ENCODE measurements at regions not wholly inside any gene's neighbourhood (a gene's known extent, or its start where the extent isn't known, plus 50 kb on each side); places are given as distances from the start of the nearest gene placed in this dataset.

DNA sequence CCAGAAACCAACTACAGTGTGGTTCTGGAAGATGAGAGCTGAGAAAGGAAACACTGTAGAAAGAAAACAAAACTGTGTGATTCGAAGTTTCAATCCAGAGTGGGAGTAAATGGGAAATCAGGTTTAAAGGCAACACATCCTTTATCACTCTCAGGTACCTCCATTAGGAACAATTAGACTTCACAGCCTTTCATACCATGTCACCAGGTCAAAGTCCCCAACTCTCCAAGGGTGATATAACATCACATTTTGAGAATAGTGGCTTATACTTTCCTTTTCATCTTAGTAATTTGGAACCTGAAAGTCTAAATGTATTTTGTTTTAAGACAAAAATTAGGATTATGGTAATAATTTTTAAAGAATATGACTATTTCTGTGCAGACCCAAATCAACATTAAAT, 194.9 kb upstream of the WWC1 start:
- ATAC-seq = no peak
- TF ChIP-seq TCF4 (CRISPR knock-in tag; IDR thresholded peaks at IDR 0.05; ENCODE audit: borderline replicate concordance) (no peak), BACH2 (CRISPR knock-in tag; IDR thresholded peaks at IDR 0.05; ENCODE audit: borderline replicate concordance) (no peak), ARNTL (CRISPR knock-in tag; IDR thresholded peaks at IDR 0.05; ENCODE audit: borderline replicate concordance, low read depth) (no peak), PPARA (CRISPR knock-in tag; IDR thresholded peaks at IDR 0.05; ENCODE audit: borderline replicate concordance) (no peak)
- TF ChIP-seq, protein P1, sequence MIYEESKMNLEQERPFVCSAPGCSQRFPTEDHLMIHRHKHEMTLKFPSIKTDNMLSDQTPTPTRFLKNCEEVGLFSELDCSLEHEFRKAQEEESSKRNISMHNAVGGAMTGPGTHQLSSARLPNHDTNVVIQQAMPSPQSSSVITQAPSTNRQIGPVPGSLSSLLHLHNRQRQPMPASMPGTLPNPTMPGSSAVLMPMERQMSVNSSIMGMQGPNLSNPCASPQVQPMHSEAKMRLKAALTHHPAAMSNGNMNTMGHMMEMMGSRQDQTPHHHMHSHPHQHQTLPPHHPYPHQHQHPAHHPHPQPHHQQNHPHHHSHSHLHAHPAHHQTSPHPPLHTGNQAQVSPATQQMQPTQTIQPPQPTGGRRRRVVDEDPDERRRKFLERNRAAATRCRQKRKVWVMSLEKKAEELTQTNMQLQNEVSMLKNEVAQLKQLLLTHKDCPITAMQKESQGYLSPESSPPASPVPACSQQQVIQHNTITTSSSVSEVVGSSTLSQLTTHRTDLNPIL (CRISPR knock-in tag; IDR thresholded peaks at IDR 0.05; ENCODE audit: low read depth) = no peak
- TF ChIP-seq, protein P2, sequence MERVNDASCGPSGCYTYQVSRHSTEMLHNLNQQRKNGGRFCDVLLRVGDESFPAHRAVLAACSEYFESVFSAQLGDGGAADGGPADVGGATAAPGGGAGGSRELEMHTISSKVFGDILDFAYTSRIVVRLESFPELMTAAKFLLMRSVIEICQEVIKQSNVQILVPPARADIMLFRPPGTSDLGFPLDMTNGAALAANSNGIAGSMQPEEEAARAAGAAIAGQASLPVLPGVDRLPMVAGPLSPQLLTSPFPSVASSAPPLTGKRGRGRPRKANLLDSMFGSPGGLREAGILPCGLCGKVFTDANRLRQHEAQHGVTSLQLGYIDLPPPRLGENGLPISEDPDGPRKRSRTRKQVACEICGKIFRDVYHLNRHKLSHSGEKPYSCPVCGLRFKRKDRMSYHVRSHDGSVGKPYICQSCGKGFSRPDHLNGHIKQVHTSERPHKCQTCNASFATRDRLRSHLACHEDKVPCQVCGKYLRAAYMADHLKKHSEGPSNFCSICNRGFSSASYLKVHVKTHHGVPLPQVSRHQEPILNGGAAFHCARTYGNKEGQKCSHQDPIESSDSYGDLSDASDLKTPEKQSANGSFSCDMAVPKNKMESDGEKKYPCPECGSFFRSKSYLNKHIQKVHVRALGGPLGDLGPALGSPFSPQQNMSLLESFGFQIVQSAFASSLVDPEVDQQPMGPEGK (CRISPR knock-in tag; IDR thresholded peaks at IDR 0.05; ENCODE audit: borderline replicate concordance) = no peak

DNA sequence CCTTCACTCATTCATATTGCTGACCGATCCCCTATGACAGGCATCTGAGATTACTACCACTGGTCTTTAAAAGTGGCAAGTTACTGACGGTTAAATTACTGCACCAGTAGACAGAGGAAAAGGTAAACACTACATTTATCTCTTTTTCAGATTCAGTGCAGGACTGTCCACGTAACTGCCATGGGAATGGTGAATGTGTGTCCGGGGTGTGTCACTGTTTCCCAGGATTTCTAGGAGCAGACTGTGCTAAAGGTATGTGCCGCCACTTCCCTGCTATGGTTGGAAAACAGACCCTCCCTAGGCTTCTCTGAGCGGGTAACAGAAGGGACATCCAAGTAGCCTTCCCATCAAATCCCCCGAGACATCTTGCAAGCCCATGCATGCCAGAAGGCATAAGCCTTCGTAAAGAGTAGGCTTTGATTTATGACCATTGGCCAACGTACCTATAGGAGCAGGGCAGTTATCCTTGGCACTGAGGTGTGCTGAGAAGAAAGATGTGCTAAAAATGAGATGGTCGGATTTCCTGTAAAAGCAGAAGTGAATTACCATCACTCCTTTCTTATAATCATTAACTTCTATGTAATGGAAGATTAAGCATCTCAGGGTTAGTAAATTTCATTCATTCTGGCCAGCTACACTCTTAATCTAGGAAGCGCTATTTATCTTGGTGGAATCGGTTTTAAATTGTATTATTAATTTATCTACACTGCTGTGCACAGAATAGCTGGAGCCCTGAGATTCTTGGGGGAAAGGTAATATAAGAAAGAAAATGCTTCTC, 193.4 kb upstream of the WWC1 start:
- ATAC-seq = no peak
- TF ChIP-seq CSDC2 (CRISPR knock-in tag; IDR thresholded peaks at IDR 0.05) (no peak), TCF4 (CRISPR knock-in tag; IDR thresholded peaks at IDR 0.05; ENCODE audit: borderline replicate concordance) (no peak), ZNF565 (CRISPR knock-in tag; conservative IDR thresholded peaks at IDR 0.05; ENCODE audit: low read depth) (no peak), TOX (CRISPR knock-in tag; IDR thresholded peaks at IDR 0.05; ENCODE audit: borderline replicate concordance) (no peak), ZFP30 (CRISPR knock-in tag; IDR thresholded peaks at IDR 0.05) (no peak), ARNTL (CRISPR knock-in tag; IDR thresholded peaks at IDR 0.05; ENCODE audit: borderline replicate concordance, low read depth) (no peak), ZNF70 (CRISPR knock-in tag; IDR thresholded peaks at IDR 0.05) (no peak), ZC3H10 (CRISPR knock-in tag; IDR thresholded peaks at IDR 0.05) (no peak), PPARA (CRISPR knock-in tag; IDR thresholded peaks at IDR 0.05; ENCODE audit: borderline replicate concordance) (no peak), BACH2 (CRISPR knock-in tag; IDR thresholded peaks at IDR 0.05; ENCODE audit: borderline replicate concordance) (no peak), SNAI2 (CRISPR knock-in tag; IDR thresholded peaks at IDR 0.05) (no peak), OSR1 (CRISPR knock-in tag; IDR thresholded peaks at IDR 0.05) (no peak), ISL1 (CRISPR knock-in tag; IDR thresholded peaks at IDR 0.05) (no peak), ZFP3 (CRISPR knock-in tag; IDR thresholded peaks at IDR 0.05) (no peak), GLIS3 (CRISPR knock-in tag; IDR thresholded peaks at IDR 0.05) (no peak)
- TF ChIP-seq, protein P3, sequence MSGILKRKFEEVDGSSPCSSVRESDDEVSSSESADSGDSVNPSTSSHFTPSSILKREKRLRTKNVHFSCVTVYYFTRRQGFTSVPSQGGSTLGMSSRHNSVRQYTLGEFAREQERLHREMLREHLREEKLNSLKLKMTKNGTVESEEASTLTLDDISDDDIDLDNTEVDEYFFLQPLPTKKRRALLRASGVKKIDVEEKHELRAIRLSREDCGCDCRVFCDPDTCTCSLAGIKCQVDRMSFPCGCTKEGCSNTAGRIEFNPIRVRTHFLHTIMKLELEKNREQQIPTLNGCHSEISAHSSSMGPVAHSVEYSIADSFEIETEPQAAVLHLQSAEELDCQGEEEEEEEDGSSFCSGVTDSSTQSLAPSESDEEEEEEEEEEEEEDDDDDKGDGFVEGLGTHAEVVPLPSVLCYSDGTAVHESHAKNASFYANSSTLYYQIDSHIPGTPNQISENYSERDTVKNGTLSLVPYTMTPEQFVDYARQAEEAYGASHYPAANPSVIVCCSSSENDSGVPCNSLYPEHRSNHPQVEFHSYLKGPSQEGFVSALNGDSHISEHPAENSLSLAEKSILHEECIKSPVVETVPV (CRISPR knock-in tag; IDR thresholded peaks at IDR 0.05) = no peak
- TF ChIP-seq, protein P1 (CRISPR knock-in tag; IDR thresholded peaks at IDR 0.05; ENCODE audit: low read depth) = no peak
- TF ChIP-seq, protein P4, sequence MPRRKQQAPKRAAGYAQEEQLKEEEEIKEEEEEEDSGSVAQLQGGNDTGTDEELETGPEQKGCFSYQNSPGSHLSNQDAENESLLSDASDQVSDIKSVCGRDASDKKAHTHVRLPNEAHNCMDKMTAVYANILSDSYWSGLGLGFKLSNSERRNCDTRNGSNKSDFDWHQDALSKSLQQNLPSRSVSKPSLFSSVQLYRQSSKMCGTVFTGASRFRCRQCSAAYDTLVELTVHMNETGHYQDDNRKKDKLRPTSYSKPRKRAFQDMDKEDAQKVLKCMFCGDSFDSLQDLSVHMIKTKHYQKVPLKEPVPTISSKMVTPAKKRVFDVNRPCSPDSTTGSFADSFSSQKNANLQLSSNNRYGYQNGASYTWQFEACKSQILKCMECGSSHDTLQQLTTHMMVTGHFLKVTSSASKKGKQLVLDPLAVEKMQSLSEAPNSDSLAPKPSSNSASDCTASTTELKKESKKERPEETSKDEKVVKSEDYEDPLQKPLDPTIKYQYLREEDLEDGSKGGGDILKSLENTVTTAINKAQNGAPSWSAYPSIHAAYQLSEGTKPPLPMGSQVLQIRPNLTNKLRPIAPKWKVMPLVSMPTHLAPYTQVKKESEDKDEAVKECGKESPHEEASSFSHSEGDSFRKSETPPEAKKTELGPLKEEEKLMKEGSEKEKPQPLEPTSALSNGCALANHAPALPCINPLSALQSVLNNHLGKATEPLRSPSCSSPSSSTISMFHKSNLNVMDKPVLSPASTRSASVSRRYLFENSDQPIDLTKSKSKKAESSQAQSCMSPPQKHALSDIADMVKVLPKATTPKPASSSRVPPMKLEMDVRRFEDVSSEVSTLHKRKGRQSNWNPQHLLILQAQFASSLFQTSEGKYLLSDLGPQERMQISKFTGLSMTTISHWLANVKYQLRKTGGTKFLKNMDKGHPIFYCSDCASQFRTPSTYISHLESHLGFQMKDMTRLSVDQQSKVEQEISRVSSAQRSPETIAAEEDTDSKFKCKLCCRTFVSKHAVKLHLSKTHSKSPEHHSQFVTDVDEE (CRISPR knock-in tag; IDR thresholded peaks at IDR 0.05) = no peak
- TF ChIP-seq, protein P5, sequence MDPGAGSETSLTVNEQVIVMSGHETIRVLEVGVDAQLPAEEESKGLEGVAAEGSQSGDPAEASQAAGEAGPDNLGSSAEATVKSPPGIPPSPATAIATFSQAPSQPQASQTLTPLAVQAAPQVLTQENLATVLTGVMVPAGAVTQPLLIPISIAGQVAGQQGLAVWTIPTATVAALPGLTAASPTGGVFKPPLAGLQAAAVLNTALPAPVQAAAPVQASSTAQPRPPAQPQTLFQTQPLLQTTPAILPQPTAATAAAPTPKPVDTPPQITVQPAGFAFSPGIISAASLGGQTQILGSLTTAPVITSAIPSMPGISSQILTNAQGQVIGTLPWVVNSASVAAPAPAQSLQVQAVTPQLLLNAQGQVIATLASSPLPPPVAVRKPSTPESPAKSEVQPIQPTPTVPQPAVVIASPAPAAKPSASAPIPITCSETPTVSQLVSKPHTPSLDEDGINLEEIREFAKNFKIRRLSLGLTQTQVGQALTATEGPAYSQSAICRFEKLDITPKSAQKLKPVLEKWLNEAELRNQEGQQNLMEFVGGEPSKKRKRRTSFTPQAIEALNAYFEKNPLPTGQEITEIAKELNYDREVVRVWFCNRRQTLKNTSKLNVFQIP (CRISPR knock-in tag; IDR thresholded peaks at IDR 0.05; ENCODE audit: borderline replicate concordance, low read depth) = no peak

All from SK-N-SH treated with all-trans-retinoic acid at 6 μM for 48 hours (cell line).